Tibial artery (tissue), 4 donors: ENCODE measurements at regions not wholly inside any gene's neighbourhood (a gene's known extent, or its start where the extent isn't known, plus 50 kb on each side); places are given as distances from the start of the nearest gene placed in this dataset.

Experiments
- DNase-seq, 2 donors: peaks; one replicate each; pipeline ENCODE4 v3.0.0-alpha.2; 2019
- H3K27ac ChIP-seq, 2 donors: fragments of 200-600 bp; sonication (generic) in 1 of 2; 1 replicate in 1 of 2; 2 replicates in 1 of 2; pipeline ENCODE4 v1.5.1; 2018 to 2019; ENCODE audit warnings: mild to moderate bottlenecking in 1 of 2
- H3K27me3 ChIP-seq, 2 donors: fragments of 200-600 bp; sonication (generic) in 1 of 2; one replicate each; pipeline versions ENCODE4 v1.5.1 to v1.6.0; 2016 to 2019
- H3K36me3 ChIP-seq, 3 donors: fragments of 200-600 bp; sonication (generic) in 2 of 3; one replicate each; pipeline ENCODE4 v1.5.1; 2016 to 2019; ENCODE audit warnings: mild to moderate bottlenecking in 2 of 3
- H3K4me1 ChIP-seq, 4 donors: fragments of 200-600 bp; sonication (generic) in 2 of 4; 1 replicate in 3 of 4; 2 replicates in 1 of 4; pipeline ENCODE4 v1.5.1; 2016 to 2019
- H3K4me3 ChIP-seq, 2 donors: fragments of 200-600 bp; sonication (generic) in 1 of 2; 1 replicate in 1 of 2; 2 replicates in 1 of 2; pipeline ENCODE4 v1.5.1; 2018 to 2019; ENCODE audit warnings: mild to moderate bottlenecking in 2 of 2
- H3K9me3 ChIP-seq, 3 donors: fragments of 200-600 bp; sonication (generic) in 1 of 3; one replicate each; pipeline ENCODE4 v1.5.1; 2016 to 2019
- CTCF ChIP-seq, 2 experiments: fragments of 200-600 bp in 1 of 2; fragments of 450-650 bp in 1 of 2; IDR thresholded peaks; one replicate each; pipeline ENCODE4 v1.5.1; 2017 to 2019; ENCODE audit warnings: antibody characterized with exemption in 2 of 2, mild to moderate bottlenecking in 1 of 2, moderate library complexity in 1 of 2
- intact Hi-C: fragments of 100-400 bp; cut with DNase I; formaldehyde crosslinking; loops from one replicate; pipeline ENCODE4 v1.15.0; 2023; ENCODE audit warnings: low total_unique reads

GRCh38 chr11:111172321-111172862 is 73.1 kb upstream of the POU2AF2 start:
- intact Hi-C loops: loop anchor here (10.0 kb wide), 1 partner anchor 1848 kb away; no protein-coding TSS in a partner anchor
- H3K4me3 ChIP-seq: no peak overlapping the region
- no peaks in the 10 kb centered on the region for H3K27me3 ChIP-seq
- H3K4me1 ChIP-seq: no peaks in the 10 kb centered on the region
- no peak overlapping the region for H3K27ac ChIP-seq
- H3K36me3 ChIP-seq: no peaks in the 10 kb centered on the region
- H3K9me3 ChIP-seq: no peaks in the 10 kb centered on the region
- no peak for TF ChIP-seq CTCF (IDR thresholded peaks at IDR 0.05)
- no peak for DNase-seq

- intact Hi-C loops: loop anchor here (10.0 kb wide), 1 partner anchor 1846 kb away; no protein-coding TSS in a partner anchor
Observed at GRCh38 chr11:111170761-111171379, 74.7 kb upstream of the POU2AF2 start.

GRCh38 chr11:111169367-111169766 is 76.2 kb upstream of the POU2AF2 start:
- H3K4me3 ChIP-seq: no peak overlapping the region
- no peak for DNase-seq
- no peak for TF ChIP-seq CTCF (IDR thresholded peaks at IDR 0.05)
- H3K27ac ChIP-seq: no peak overlapping the region
- no peaks in the 10 kb centered on the region for H3K27me3 ChIP-seq
- intact Hi-C loops: no loop called here
- no peaks in the 10 kb centered on the region for H3K9me3 ChIP-seq
- H3K4me1 ChIP-seq: no peaks in the 10 kb centered on the region
- no peaks in the 10 kb centered on the region for H3K36me3 ChIP-seq

More at GRCh38 chr11:111170761-111171379, 74.7 kb upstream of the POU2AF2 start:
- no peaks in the 10 kb centered on the region for H3K9me3 ChIP-seq
- H3K4me1 ChIP-seq: no peaks in the 10 kb centered on the region
- H3K36me3 ChIP-seq: no peaks in the 10 kb centered on the region
- DNase-seq: no peak
- no peak overlapping the region for H3K4me3 ChIP-seq
- H3K27ac ChIP-seq: no peak overlapping the region
- no peaks in the 10 kb centered on the region for H3K27me3 ChIP-seq
- no peak for TF ChIP-seq CTCF (IDR thresholded peaks at IDR 0.05)

GRCh38 chr11:111168871-111169270 is 76.7 kb upstream of the POU2AF2 start:
- no peaks in the 10 kb centered on the region for H3K4me1 ChIP-seq
- no peaks in the 10 kb centered on the region for H3K27me3 ChIP-seq
- DNase-seq: no peak

GRCh38 chr11:111167666-111168065 is 77.9 kb upstream of the POU2AF2 start:
- Histone ChIP-seq H3K27ac (no peak overlapping the region), H3K27me3 (no peaks in the 10 kb centered on the region), H3K9me3 (no peaks in the 10 kb centered on the region), H3K36me3 (no peaks in the 10 kb centered on the region), H3K4me1 (no peaks in the 10 kb centered on the region), H3K4me3 (no peak overlapping the region)
- TF ChIP-seq CTCF (IDR thresholded peaks at IDR 0.05): no peak
- no peak for DNase-seq
- intact Hi-C loops: no loop called here

More at GRCh38 chr11:111168871-111169270, 76.7 kb upstream of the POU2AF2 start:
- Histone ChIP-seq H3K36me3 (no peaks in the 10 kb centered on the region), H3K4me3 (no peak overlapping the region), H3K9me3 (no peaks in the 10 kb centered on the region), H3K27ac (no peak overlapping the region)
- intact Hi-C loops: no loop called here
- TF ChIP-seq CTCF (IDR thresholded peaks at IDR 0.05): no peak
